ENCODE measurements at regions not wholly inside any gene's neighbourhood (a gene's known extent, or its start where the extent isn't known, plus 50 kb on each side); places are given as distances from the start of the nearest gene placed in this dataset.
A peak's percentile ranks its signal among the peaks of the same experiment; 100 is the strongest.

DNA sequence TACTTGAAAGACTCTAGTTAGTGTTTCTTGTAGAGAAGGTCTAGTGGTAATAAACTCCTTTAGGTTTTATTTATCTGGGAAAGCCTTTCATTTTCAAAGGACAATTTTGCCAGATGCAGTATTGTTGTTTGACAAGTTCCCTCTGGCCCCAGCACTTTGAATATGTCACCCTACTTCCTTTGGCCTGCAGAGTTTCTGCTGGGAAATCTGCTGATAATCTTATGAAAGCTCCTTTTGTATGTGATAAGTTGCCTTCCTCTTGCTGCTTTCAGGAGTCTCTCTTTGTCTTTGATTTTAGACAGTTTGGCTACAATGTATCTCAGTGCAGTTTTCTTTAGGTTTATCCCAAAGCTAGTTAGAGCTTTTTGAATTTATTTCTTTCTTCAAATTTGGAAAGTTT lies 106.2 kb upstream of the L3MBTL4 start:
- no peak overlapping the region for H3K4me3 ChIP-seq (ENCODE audit: insufficient read depth, low read length)
- H3K36me3 ChIP-seq (ENCODE audit: insufficient read depth, low read length), result no peaks in the 10 kb centered on the region
- H3K9me3 ChIP-seq (ENCODE audit: low read depth, low read length), result no peaks in the 10 kb centered on the region
- H3K4me2 ChIP-seq (ENCODE audit: insufficient read depth, low read length), result no peak overlapping the region
- no peak for DNase-seq (ENCODE audit: insufficient read length, low spot score, missing footprints)
- no peak overlapping the region for H3K27ac ChIP-seq (ENCODE audit: low read depth, low read length)
- no peaks in the 10 kb centered on the region for H3K4me1 ChIP-seq (ENCODE audit: insufficient read depth, low read length)
- H4K20me1 ChIP-seq (ENCODE audit: insufficient read depth, low read length), result no peaks in the 10 kb centered on the region
- no peaks in the 10 kb centered on the region for H3K79me2 ChIP-seq (ENCODE audit: insufficient read depth, low read length)
- H3K27me3 ChIP-seq (ENCODE audit: insufficient read depth, low read length), result no peaks in the 10 kb centered on the region
- TF ChIP-seq, protein P1, sequence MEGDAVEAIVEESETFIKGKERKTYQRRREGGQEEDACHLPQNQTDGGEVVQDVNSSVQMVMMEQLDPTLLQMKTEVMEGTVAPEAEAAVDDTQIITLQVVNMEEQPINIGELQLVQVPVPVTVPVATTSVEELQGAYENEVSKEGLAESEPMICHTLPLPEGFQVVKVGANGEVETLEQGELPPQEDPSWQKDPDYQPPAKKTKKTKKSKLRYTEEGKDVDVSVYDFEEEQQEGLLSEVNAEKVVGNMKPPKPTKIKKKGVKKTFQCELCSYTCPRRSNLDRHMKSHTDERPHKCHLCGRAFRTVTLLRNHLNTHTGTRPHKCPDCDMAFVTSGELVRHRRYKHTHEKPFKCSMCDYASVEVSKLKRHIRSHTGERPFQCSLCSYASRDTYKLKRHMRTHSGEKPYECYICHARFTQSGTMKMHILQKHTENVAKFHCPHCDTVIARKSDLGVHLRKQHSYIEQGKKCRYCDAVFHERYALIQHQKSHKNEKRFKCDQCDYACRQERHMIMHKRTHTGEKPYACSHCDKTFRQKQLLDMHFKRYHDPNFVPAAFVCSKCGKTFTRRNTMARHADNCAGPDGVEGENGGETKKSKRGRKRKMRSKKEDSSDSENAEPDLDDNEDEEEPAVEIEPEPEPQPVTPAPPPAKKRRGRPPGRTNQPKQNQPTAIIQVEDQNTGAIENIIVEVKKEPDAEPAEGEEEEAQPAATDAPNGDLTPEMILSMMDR (IDR thresholded peaks at IDR 0.05; ENCODE audit: extremely low read depth, low read depth, low read length), result no peak
- H2AFZ ChIP-seq (ENCODE audit: low read length), result no peak overlapping the region

DNA sequence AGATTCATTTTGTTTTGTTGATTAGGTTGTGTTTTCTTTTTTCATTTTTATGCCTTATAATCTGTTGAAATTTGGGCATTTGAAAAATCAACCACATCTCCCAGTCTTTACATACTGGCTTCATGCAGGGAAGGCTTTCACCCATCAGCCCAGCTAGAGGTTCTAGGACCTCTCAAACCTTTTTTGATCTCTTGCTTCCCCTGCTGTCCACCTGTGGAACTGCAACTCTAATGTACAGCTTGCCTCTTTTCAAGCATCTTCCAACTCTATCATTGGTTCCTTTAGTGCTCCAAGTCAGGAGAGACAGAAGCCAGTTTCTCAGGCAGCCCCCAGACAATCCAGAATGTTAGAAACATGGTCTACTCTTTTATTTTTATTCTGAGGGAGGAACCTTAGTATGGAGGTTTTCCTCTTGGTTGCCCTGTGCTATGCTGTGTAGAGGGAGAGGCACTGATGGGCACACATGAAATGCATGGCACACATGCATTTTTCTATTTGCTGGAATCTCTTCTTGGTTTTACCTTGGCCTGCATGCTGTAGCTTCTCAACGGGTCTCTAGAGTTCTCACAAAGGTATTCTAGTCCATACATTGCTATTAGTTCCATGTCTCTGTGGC lies 107.2 kb upstream of the L3MBTL4 start:
- Histone ChIP-seq H2AFZ (ENCODE audit: low read length) (no peak overlapping the region), H3K4me3 (ENCODE audit: insufficient read depth, low read length) (no peak overlapping the region), H3K4me2 (ENCODE audit: insufficient read depth, low read length) (no peak overlapping the region), H3K27ac (ENCODE audit: low read depth, low read length) (no peak overlapping the region), H3K9me3 (ENCODE audit: low read depth, low read length) (no peaks in the 10 kb centered on the region), H4K20me1 (ENCODE audit: insufficient read depth, low read length) (no peaks in the 10 kb centered on the region), H3K79me2 (ENCODE audit: insufficient read depth, low read length) (no peaks in the 10 kb centered on the region), H3K27me3 (ENCODE audit: insufficient read depth, low read length) (no peaks in the 10 kb centered on the region), H3K4me1 (ENCODE audit: insufficient read depth, low read length) (no peaks in the 10 kb centered on the region), H3K36me3 (ENCODE audit: insufficient read depth, low read length) (no peaks in the 10 kb centered on the region)
- TF ChIP-seq, protein P1 (IDR thresholded peaks at IDR 0.05; ENCODE audit: extremely low read depth, low read depth, low read length), result peak; percentile 80
- peak; percentile 51 for DNase-seq (ENCODE audit: insufficient read length, low spot score, missing footprints)

DNA sequence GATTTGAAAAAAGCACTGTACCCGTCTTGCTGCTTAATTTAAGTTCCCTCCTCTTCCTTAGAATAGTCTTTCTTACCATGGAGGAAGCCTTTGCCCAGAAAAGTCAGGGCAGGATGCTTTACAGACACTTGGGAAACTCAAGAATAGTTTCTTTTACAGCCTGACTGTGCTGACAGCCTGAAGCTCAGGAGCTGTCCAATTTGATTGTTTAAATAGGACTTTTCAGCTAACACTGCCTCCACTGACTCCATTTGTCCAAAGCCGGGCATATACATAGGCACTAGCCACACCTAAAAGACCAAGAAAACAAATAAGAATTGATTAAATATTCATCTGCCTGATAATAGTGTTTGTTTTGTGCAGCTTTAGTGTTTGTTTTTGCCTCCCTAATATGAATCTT lies 110.9 kb upstream of the L3MBTL4 start:
- no peak overlapping the region for H3K4me2 ChIP-seq (ENCODE audit: insufficient read depth, low read length)
- no peak overlapping the region for H2AFZ ChIP-seq (ENCODE audit: low read length)
- H3K36me3 ChIP-seq (ENCODE audit: insufficient read depth, low read length), result no peaks in the 10 kb centered on the region
- no peaks in the 10 kb centered on the region for H3K79me2 ChIP-seq (ENCODE audit: insufficient read depth, low read length)
- H3K27me3 ChIP-seq (ENCODE audit: insufficient read depth, low read length), result no peaks in the 10 kb centered on the region
- TF ChIP-seq, protein P1 (IDR thresholded peaks at IDR 0.05; ENCODE audit: extremely low read depth, low read depth, low read length), result no peak
- no peaks in the 10 kb centered on the region for H3K4me1 ChIP-seq (ENCODE audit: insufficient read depth, low read length)
- no peak overlapping the region for H3K4me3 ChIP-seq (ENCODE audit: insufficient read depth, low read length)
- no peaks in the 10 kb centered on the region for H3K9me3 ChIP-seq (ENCODE audit: low read depth, low read length)
- H4K20me1 ChIP-seq (ENCODE audit: insufficient read depth, low read length), result no peaks in the 10 kb centered on the region
- no peak overlapping the region for H3K27ac ChIP-seq (ENCODE audit: low read depth, low read length)
- DNase-seq (ENCODE audit: insufficient read length, low spot score, missing footprints), result no peak

DNA sequence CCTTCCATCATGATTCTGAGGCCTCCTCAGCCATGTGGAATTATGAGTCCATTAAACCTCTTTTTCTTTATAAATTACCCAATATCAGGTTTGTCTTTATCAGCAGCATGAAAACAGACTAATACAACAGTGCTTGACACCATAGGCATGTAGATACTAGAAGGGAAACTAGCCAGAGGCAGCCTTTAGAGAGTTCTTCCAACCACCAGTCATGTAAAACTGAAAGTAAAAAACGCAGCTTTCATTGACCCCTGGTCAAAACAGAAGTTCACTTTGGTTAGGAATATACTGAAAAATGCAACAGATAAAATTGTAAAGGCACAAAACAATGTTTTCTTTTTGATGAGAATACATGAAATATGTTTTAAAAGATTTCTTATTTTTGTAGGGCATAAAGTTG lies 122.8 kb upstream of the L3MBTL4 start:
- H3K27me3 ChIP-seq (ENCODE audit: insufficient read depth, low read length), result no peaks in the 10 kb centered on the region
- no peaks in the 10 kb centered on the region for H3K4me1 ChIP-seq (ENCODE audit: insufficient read depth, low read length)
- no peaks in the 10 kb centered on the region for H3K79me2 ChIP-seq (ENCODE audit: insufficient read depth, low read length)
- no peak overlapping the region for H2AFZ ChIP-seq (ENCODE audit: low read length)
- H3K4me3 ChIP-seq (ENCODE audit: insufficient read depth, low read length), result no peak overlapping the region
- no peak overlapping the region for H3K4me2 ChIP-seq (ENCODE audit: insufficient read depth, low read length)
- DNase-seq (ENCODE audit: insufficient read length, low spot score, missing footprints), result no peak
- H3K27ac ChIP-seq (ENCODE audit: low read depth, low read length), result no peak overlapping the region
- no peaks in the 10 kb centered on the region for H4K20me1 ChIP-seq (ENCODE audit: insufficient read depth, low read length)
- H3K36me3 ChIP-seq (ENCODE audit: insufficient read depth, low read length), result no peaks in the 10 kb centered on the region
- H3K9me3 ChIP-seq (ENCODE audit: low read depth, low read length), result no peaks in the 10 kb centered on the region
- TF ChIP-seq, protein P1 (IDR thresholded peaks at IDR 0.05; ENCODE audit: extremely low read depth, low read depth, low read length), result no peak
